Trophoblast cell (in vitro differentiated cells and primary cell): ENCODE measurements at regions not wholly inside any gene's neighbourhood (a gene's known extent, or its start where the extent isn't known, plus 50 kb on each side); places are given as distances from the start of the nearest gene placed in this dataset.

Experiments used
- DNase-seq, 2 donors: peaks; one replicate each; pipeline ENCODE4 v3.0.0-alpha.2; 2016
- H2AFZ ChIP-seq: 2 replicates; pipeline ENCODE4 v1.6.1; 2013; ENCODE audit warnings: low read length, moderate library complexity, mild to moderate bottlenecking; ENCODE audit not compliant: insufficient read depth, poor library complexity
- H2AK5ac ChIP-seq: 2 replicates; pipeline ENCODE4 v1.6.1; 2013; ENCODE audit warnings: mild to moderate bottlenecking, low read length
- H2BK120ac ChIP-seq: 2 replicates; pipeline ENCODE4 v1.6.1; 2013; ENCODE audit warnings: low read length, mild to moderate bottlenecking, moderate library complexity; ENCODE audit not compliant: insufficient read depth, poor library complexity
- H2BK12ac ChIP-seq: 2 replicates; pipeline ENCODE4 v1.6.1; 2013; ENCODE audit warnings: mild to moderate bottlenecking, low read length, moderate library complexity
- H2BK5ac ChIP-seq: 2 replicates; pipeline ENCODE4 v1.6.1; 2013; ENCODE audit warnings: low read length, low read depth, moderate library complexity, mild to moderate bottlenecking; ENCODE audit not compliant: poor library complexity
- H3K14ac ChIP-seq: 2 replicates; pipeline ENCODE4 v1.6.1; 2013; ENCODE audit warnings: mild to moderate bottlenecking, low read length
- H3K18ac ChIP-seq: 2 replicates; pipeline ENCODE4 v1.6.1; 2013; ENCODE audit warnings: mild to moderate bottlenecking, low read length
- H3K23ac ChIP-seq: 2 replicates; pipeline ENCODE4 v1.6.1; 2013; ENCODE audit warnings: low read length
- H3K27ac ChIP-seq: 2 replicates; pipeline ENCODE4 v1.5.1; 2013; ENCODE audit warnings: low read depth, mild to moderate bottlenecking, inconsistent platforms, low read length, moderate library complexity
- H3K27me3 ChIP-seq: 2 replicates; pipeline ENCODE4 v1.6.1; 2013; ENCODE audit warnings: inconsistent platforms, mild to moderate bottlenecking, low read length, moderate library complexity; ENCODE audit not compliant: insufficient read depth
- H3K36me3 ChIP-seq, 2 experiments: 1 replicate in 1 of 2; 2 replicates in 1 of 2; pipeline ENCODE4 v1.6.1; 2013; ENCODE audit warnings: low read length in 2 of 2, mild to moderate bottlenecking in 2 of 2, moderate library complexity in 1 of 2; ENCODE audit not compliant: insufficient read depth in 2 of 2, control insufficient read depth in 1 of 2
- H3K4ac ChIP-seq: 2 replicates; pipeline ENCODE4 v1.6.1; 2013; ENCODE audit warnings: low read depth, mild to moderate bottlenecking, low read length, moderate library complexity
- H3K4me1 ChIP-seq, 2 experiments: 1 replicate in 1 of 2; 2 replicates in 1 of 2; pipeline ENCODE4 v1.6.1; 2013; ENCODE audit warnings: low read length in 2 of 2, mild to moderate bottlenecking in 2 of 2, moderate library complexity in 1 of 2; ENCODE audit not compliant: insufficient read depth in 2 of 2, control insufficient read depth in 1 of 2
- H3K4me2 ChIP-seq: 2 replicates; pipeline ENCODE4 v1.6.1; 2013; ENCODE audit warnings: inconsistent platforms, mild to moderate bottlenecking, low read length, moderate library complexity
- H3K4me3 ChIP-seq: 2 replicates; pipeline ENCODE4 v1.5.1; 2013; ENCODE audit warnings: mild to moderate bottlenecking, low read depth, low read length, inconsistent platforms
- H3K79me1 ChIP-seq: one replicate; pipeline ENCODE4 v1.6.1; 2013; ENCODE audit warnings: low read length
- H3K79me2 ChIP-seq: 2 replicates; pipeline ENCODE4 v1.6.1; 2013; ENCODE audit warnings: low read length, mild to moderate bottlenecking; ENCODE audit not compliant: control insufficient read depth, insufficient read depth, poor library complexity
- H3K9ac ChIP-seq: 2 replicates; pipeline ENCODE4 v1.6.1; 2013; ENCODE audit warnings: mild to moderate bottlenecking, low read length
- H3K9me3 ChIP-seq: 2 replicates; pipeline ENCODE4 v1.6.1; 2013; ENCODE audit warnings: low read depth, mild to moderate bottlenecking, control low read depth, inconsistent platforms, low read length; ENCODE audit not compliant: insufficient read depth
- H4K12ac ChIP-seq: 2 replicates; pipeline ENCODE4 v1.6.1; 2013; ENCODE audit warnings: low read depth, mild to moderate bottlenecking, low read length, moderate library complexity
- H4K8ac ChIP-seq: 2 replicates; pipeline ENCODE4 v1.6.1; 2013; ENCODE audit warnings: low read depth, mild to moderate bottlenecking, low read length, moderate library complexity
- H4K91ac ChIP-seq: one replicate; pipeline ENCODE4 v1.6.1; 2013; ENCODE audit warnings: low read depth, mild to moderate bottlenecking, low read length, moderate library complexity
- WGBS: extraction: QIAGEN DNeasy Blood & Tissue Kit; methylation state at CpG from one replicate; pipeline ENCODE4 v1.1.7; 2013; ENCODE audit warnings: missing lambda C conversion rate; ENCODE audit not compliant: insufficient read length, insufficient coverage; ENCODE audit errors: extremely low coverage; 5-methylcytosine and 5-hydroxymethylcytosine counted together

GRCh38 chr11:23520226-23520960, 660.1 kb upstream of the CCDC179 start:
- Histone ChIP-seq H2AK5ac (no peak overlapping the region), H3K4me1 (no peaks in the 10 kb centered on the region), H3K9me3 (peaks cover 3% of the 10 kb centered on the region), H3K9ac (no peak overlapping the region), H3K27me3 (no peaks in the 10 kb centered on the region), H3K4ac (no peak overlapping the region), H2BK12ac (no peak overlapping the region), H3K4me3 (peak overlapping the region; percentile 31), H2AFZ (no peak overlapping the region), H3K79me1 (no peaks in the 10 kb centered on the region), H3K18ac (no peak overlapping the region), H3K27ac (no peak overlapping the region), H2BK120ac (no peak overlapping the region), H3K14ac (no peak overlapping the region), H3K36me3 (no peaks in the 10 kb centered on the region), H4K12ac (no peak overlapping the region), H2BK5ac (no peak overlapping the region), H3K23ac (no peak overlapping the region), H3K79me2 (no peaks in the 10 kb centered on the region), H4K8ac (no peak overlapping the region), H4K91ac (no peak overlapping the region), H3K4me2 (no peak overlapping the region)
- no CpG with 5 or more reads among the region's 11 CpGs for WGBS
- no peak for DNase-seq

DNA sequence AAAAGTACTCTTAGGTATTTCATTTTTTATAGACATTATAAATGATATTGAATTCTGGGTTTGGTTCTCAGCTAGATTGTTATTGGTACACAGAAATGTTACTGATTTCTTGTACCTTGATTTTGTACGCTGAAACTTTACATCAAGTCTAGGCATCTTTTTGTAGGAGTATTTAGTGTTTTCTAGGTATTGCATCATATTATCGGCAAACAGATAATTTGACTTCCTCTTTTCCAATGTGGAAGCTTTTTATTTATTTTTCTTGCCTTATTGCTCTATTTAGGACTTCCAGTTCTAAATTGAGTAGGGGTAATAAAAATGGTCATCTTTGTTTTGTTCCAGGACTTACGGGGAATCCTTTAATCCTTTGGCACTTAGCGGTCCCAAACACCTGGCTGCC, 676.6 kb upstream of the CCDC179 start:
- Histone ChIP-seq H4K8ac (no peak overlapping the region), H2BK5ac (no peak overlapping the region), H3K79me1 (no peaks in the 10 kb centered on the region), H4K12ac (no peak overlapping the region), H3K4ac (no peak overlapping the region), H4K91ac (no peak overlapping the region), H3K9ac (no peak overlapping the region), H3K36me3 (no peaks in the 10 kb centered on the region), H3K27ac (no peak overlapping the region), H3K4me1 (no peaks in the 10 kb centered on the region), H2AFZ (no peak overlapping the region), H3K4me3 (no peak overlapping the region), H2AK5ac (no peak overlapping the region), H3K18ac (no peak overlapping the region), H3K4me2 (no peak overlapping the region), H2BK12ac (no peak overlapping the region), H2BK120ac (no peak overlapping the region), H3K23ac (no peak overlapping the region), H3K79me2 (no peaks in the 10 kb centered on the region), H3K9me3 (no peaks in the 10 kb centered on the region), H3K14ac (no peak overlapping the region), H3K27me3 (no peaks in the 10 kb centered on the region)
- DNase-seq, result no peak
- no CpG with 5 or more reads among the region's 4 CpGs for WGBS

DNA sequence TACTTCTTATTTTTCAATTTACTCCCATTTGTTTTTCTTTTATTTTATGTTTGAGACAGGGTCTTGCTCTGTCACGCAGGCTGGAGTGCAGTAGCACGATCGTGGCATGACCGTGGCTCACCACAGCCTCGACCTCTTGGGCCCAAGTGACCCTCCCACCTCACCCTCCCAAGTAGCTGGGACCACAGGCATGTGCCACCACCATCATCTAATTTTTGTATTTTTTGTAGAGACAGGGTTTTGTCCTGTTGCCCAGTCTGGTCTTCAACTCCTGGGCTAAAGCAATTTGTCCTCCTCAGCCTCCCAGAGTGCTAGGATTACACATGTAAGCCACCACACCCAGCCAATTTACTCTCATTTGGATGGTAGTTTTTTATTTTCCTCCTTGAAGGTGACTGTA, 679.3 kb upstream of the CCDC179 start:
- Histone ChIP-seq H2BK120ac (no peak overlapping the region), H3K27me3 (no peaks in the 10 kb centered on the region), H2BK5ac (no peak overlapping the region), H3K79me2 (no peaks in the 10 kb centered on the region), H2AK5ac (no peak overlapping the region), H3K4me3 (no peak overlapping the region), H3K27ac (no peak overlapping the region), H3K9me3 (no peaks in the 10 kb centered on the region), H3K36me3 (no peaks in the 10 kb centered on the region), H3K79me1 (no peaks in the 10 kb centered on the region), H2BK12ac (no peak overlapping the region), H3K4ac (no peak overlapping the region), H3K9ac (no peak overlapping the region), H3K4me1 (no peaks in the 10 kb centered on the region), H2AFZ (no peak overlapping the region), H4K12ac (no peak overlapping the region), H4K8ac (no peak overlapping the region), H3K4me2 (no peak overlapping the region), H3K14ac (no peak overlapping the region), H4K91ac (no peak overlapping the region), H3K18ac (no peak overlapping the region), H3K23ac (no peak overlapping the region)
- DNase-seq, result no peak
- no CpG with 5 or more reads among the region's 5 CpGs for WGBS

DNA sequence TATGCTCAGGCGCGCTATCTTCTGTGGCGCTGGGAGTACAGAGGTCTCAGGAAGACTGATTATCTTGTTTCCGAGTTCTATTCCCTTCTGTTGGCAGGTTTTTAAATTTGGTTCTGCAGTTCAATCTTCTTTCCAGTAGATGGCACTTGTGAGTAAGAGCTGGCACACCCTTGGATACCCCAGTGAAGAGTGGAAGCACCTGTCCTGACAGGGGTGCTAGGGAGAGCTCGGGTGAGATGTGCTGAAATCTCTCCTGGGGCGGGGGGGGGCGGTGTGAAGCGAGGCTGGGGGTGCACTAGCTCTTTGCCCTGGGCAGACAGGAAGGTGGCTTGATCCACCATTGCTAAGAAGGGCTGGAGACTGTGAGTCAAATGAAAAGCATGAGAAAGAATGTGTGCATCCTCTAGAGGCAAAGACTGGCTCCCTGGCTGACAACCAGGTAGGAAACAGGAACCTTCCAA, 679.9 kb upstream of the CCDC179 start:
- Histone ChIP-seq H3K36me3 (no peaks in the 10 kb centered on the region), H2BK120ac (no peak overlapping the region), H3K14ac (no peak overlapping the region), H3K4me3 (no peak overlapping the region), H3K23ac (no peak overlapping the region), H3K9me3 (no peaks in the 10 kb centered on the region), H2BK5ac (no peak overlapping the region), H3K27ac (no peak overlapping the region), H4K91ac (no peak overlapping the region), H2AFZ (no peak overlapping the region), H4K12ac (no peak overlapping the region), H3K4me1 (no peaks in the 10 kb centered on the region), H3K18ac (no peak overlapping the region), H3K9ac (no peak overlapping the region), H2AK5ac (no peak overlapping the region), H3K4ac (no peak overlapping the region), H3K4me2 (peak overlapping the region; percentile 44), H3K79me2 (no peaks in the 10 kb centered on the region), H2BK12ac (no peak overlapping the region), H4K8ac (no peak overlapping the region), H3K79me1 (no peaks in the 10 kb centered on the region), H3K27me3 (no peaks in the 10 kb centered on the region)
- DNase-seq, result peak in 1 of 2 donors; percentile 57
- whole genome bisulfite sequencing, result no CpG with 5 or more reads among the region's 8 CpGs
